NOMO-1 treated with DMSO at 0.1 percent for 48 hours (cell line): ENCODE measurements at regions not wholly inside any gene's neighbourhood (a gene's known extent, or its start where the extent isn't known, plus 50 kb on each side); places are given as distances from the start of the nearest gene placed in this dataset.
A peak's percentile ranks its signal among the peaks of the same experiment; 100 is the strongest.

Experiments used
- DNase-seq: peaks from one replicate; lab custom pipeline; 2025; ENCODE audit not compliant: unreplicated experiment; lab: John Stamatoyannopoulos, UW

- no peak for DNase-seq
Measured at GRCh38 chr4:159443975-159444374, 341.1 kb downstream of the RAPGEF2 start.

DNA sequence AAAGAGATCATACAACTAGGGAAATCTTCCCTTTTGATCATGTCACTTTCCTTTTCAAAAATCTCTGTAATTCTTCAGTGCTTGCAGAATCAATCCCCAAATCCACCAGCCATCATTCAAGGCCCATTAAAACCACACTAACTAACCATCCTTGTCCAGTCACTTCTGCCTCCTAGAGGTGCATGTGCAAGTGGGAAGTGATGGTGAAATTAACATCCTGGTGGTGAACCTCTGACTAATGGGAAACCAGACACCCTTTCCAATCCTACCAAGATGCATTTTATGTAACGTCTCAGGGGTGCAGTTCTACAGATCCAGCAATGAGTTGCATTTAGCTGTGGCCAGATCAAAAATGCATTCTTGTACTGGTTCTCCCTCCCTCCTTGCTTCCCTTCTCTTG is 341.8 kb downstream of the RAPGEF2 start:
- no peak for DNase-seq

- DNase-seq = no peak
Measured at GRCh38 chr4:159445692-159446091, 342.8 kb downstream of the RAPGEF2 start.

DNA sequence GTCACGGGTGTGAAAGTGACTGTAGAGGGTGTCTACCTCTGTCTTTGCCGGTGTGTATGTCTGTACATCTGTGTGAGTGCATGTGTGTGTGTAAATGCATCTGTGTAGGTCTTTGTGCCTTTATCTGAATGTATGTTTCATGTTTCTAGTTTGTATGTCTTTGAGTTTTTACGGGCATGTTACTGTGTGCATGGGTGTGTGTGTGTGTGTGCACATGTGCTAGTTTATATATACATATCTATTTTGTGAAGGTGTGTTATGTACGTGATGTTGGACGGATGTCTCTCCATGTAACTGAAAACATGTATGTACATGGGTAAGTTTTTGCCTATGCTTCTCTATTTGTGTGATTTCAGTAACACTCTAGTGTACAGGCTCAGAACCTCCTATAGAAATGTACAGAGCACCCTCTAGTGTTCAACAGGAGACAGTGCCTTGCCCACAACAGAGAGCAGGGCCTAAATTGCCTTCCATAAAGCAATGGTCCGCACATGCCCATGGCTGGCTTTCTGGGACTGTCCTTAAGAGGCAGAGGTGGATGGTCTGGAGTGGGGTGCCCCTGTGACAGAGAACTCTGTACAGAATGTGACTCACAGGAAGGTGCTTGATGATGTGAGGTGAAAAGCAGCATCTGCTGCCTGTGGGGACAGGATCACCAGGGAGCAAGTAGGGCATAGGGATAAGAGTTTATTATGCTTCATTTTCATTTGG is 343.5 kb downstream of the RAPGEF2 start:
- DNase-seq = peak; percentile 76

DNA sequence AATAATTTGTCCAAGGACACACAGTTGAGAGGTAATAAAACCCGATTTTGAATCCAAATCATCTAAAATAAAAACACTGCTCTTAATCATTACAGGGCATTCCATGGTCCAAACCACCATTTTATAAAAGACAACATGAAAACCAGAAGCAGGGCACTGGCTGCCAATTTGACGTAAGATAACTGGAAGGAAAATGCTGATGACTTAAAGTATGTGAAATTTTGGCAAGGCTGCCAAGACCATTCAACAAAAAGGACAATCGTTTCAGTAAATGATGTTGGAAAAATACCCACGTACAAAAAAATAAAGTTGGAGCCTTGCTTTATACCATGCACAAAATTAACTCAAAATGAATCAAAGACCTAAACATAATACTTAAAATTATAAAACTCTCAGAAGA is 344.4 kb downstream of the RAPGEF2 start:
- no peak for DNase-seq

DNA sequence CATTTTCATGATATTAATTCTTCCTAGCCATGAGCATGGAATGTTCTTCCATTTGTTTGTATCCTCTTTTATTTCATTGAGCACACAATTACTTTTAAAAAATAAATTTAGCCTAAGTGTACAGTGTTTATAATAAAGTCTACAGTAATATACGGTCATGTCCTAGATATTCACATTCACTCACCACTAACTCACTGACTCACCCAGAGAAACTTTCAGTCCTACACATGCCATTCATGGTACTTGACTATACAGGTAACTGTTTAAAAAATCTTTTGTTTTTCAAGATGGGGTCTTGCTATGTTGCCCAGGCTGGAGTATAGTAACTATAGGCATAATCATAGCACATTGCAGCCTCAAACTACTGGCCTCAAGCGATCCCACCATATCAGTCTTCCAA is 348.1 kb downstream of the RAPGEF2 start:
- DNase-seq = no peak

- DNase-seq = peak; percentile 57
Measured at GRCh38 chr4:159455675-159456237, 352.9 kb downstream of the RAPGEF2 start.

DNA sequence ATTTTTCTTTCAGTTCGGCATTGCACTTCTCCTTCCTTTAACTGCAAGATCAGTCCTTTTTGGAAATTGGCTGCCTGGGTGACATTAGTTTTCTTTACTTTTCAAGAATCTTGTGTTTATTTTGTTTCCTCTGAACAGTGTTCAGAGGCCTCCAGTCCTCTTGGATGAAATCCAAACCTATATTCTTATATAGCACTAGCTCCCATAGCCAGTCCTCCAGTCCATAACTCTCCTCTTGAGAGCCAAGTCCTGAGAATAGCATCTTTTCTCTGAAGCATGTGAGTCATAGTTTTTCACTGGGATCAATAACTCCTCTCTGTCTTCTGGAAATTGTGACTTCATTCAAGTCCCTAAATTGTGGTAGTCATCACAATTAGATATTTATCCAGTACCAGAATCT is 357.5 kb downstream of the RAPGEF2 start:
- DNase-seq = no peak

DNA sequence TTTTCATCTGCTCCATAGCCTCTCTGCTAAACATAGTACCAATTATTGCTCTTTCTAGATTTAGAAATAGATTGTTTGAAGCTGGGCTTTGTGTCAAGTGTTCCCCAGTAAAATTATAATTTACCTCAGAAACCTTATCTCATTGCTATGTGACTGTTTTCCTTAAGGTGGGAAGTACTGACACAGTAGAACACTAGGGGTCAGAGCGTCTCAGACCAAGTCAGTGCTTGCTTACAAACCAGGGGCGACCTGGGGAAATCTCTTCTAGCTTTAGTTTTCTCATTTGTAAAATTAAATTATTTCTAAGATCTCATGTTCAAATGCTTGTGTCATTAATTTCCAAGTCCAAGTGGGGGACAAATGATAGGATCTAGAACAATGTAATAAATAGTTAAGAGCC is 360.4 kb downstream of the RAPGEF2 start:
- DNase-seq = no peak

DNA sequence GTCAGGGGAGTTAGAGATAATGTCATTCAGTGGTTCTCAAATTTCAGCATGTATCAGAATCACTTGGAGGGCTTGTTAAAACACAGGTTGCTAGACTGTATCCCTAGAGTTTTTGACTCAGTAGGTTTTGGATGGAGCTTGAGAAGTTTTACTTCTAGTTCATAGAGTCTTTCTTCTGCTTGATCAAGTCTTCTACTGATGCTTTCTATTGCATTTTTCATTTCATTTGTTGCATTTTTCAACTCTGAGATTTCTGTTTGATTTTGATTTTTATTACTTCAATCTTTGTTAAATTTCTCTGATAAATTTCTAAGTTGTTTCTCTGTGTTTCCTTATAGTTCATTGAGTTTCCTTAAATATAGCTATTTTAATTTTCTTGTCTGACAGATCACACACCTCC is 361.4 kb downstream of the RAPGEF2 start:
- DNase-seq = no peak

- no peak for DNase-seq
Measured at GRCh38 chr4:159476886-159477285, 374.0 kb downstream of the RAPGEF2 start.

GRCh38 chr4:159480826-159481225 is 377.9 kb downstream of the RAPGEF2 start:
- no peak for DNase-seq

GRCh38 chr4:159481936-159482335 is 379.1 kb downstream of the RAPGEF2 start:
- no peak for DNase-seq

DNA sequence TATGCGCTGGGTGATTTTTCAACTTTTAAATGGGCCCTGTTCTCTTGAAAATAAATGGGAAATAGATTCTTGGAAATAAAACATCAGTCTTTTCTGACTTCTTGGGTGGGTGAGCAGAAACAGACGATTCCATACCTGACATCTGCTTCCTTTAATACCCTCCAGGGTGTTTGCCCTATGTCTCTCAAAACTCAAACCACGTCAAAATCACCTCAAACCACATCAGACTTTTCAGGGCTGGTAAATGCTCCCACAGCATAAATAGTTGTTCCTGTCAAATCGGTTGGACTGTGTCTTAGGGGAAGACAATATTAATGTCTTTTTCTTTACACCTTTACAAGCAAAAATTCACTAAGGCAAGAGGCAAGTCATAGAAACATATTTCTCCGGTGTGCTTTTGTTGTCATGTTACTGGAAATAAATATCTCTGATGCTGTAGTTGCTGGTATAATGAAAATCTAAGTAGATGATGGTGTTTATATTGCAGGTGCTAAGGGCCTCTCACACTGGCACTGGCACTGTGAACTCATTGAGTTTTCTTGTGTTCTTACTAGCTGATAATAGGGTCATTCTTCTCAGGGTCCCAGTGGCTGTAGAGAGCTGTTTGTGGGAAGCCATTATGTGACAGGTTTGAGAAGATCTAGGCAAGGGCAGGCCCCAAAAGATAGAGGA is 380.4 kb downstream of the RAPGEF2 start:
- DNase-seq = no peak

- no peak for DNase-seq
Measured at GRCh38 chr4:159483782-159484741, 381.2 kb downstream of the RAPGEF2 start.

GRCh38 chr4:159484864-159485263 is 382.0 kb downstream of the RAPGEF2 start:
- no peak for DNase-seq

DNA sequence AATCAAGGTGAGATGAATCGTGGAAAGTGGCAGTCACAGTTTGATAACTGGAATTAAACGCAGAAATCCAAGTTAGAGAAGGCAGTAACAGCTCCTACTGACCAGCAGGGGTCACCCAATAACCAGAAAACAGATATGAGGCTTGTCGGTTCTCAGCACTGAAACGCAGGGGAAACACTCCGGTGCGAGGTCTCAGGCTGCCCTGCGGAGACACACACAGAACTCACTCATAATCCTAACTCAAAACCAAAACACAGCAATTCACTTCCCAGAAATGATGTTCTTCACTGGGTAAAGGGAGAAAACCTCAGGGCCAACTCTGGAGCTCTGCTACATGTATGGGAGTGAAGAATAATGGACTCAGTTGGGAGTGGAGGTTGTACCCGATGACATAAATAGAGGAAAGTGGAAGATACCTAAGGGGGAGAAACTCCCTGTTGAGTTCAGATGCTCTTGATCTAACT is 384.4 kb downstream of the RAPGEF2 start:
- DNase-seq = peak; percentile 61

DNA sequence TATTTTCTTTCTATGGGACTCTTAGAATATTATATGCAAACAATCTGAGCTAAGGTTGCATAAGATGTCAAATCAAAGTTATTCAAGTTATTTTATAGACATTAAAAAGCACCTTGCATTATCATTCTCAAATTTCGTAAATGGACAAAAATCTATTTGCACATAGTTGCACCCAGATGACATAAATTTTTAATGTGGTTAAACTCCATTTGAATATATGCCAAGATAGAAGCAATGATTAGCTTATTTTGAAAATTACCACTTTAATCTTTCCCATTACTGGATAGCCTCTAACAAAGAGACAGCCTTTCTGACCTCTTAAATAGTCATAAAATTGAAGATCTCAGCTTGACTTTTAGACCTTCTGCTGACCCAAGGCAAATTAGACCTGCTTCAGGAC is 386.8 kb downstream of the RAPGEF2 start:
- no peak for DNase-seq

- no peak for DNase-seq
Measured at GRCh38 chr4:159495515-159496236, 392.8 kb downstream of the RAPGEF2 start.

DNA sequence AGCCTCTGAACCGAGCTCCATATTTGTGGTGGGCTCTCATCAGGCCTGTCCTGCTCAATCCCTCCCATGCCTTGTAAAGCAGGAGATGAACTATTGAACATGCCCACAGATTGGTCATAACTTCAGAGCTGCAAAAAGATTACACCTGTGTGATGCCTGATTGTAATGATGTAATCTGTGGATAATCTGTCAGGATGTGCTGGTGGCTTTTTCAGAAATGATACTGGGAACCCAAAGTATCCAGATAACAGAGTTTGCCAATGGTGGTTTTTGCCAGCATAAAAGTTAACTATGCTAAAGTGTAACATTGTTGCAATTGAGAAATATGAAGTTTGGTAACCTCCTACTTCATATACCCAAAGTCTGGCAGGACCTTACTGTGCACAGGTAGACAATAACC is 393.4 kb downstream of the RAPGEF2 start:
- DNase-seq = no peak

- no peak for DNase-seq
Measured at GRCh38 chr4:159497936-159498335, 395.1 kb downstream of the RAPGEF2 start.
